ENCODE measurements at regions not wholly inside any gene's neighbourhood (a gene's known extent, or its start where the extent isn't known, plus 50 kb on each side); places are given as distances from the start of the nearest gene placed in this dataset.
A peak's percentile ranks its signal among the peaks of the same experiment; 100 is the strongest.

DNA sequence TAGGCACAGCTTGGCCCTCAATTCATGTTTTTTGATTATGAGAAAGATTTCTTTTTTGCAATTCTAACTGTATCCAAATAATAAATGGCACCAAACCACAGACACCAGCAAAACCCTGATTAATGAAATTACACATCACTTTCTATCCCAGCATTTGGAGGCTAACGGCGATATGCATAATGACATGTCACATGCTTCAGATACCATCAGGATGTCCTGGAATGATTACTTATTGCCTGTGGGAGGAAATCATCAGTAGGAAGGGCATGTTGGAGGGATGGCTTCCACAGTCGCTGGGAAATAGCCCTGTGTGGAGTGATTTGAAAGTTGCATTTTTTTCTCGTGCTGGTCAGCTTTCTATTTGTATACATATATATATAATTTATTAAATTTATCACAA, 121.7 kb downstream of the CMPK2 start:
- DNase-seq (ENCODE audit: low read depth): no peak

DNA sequence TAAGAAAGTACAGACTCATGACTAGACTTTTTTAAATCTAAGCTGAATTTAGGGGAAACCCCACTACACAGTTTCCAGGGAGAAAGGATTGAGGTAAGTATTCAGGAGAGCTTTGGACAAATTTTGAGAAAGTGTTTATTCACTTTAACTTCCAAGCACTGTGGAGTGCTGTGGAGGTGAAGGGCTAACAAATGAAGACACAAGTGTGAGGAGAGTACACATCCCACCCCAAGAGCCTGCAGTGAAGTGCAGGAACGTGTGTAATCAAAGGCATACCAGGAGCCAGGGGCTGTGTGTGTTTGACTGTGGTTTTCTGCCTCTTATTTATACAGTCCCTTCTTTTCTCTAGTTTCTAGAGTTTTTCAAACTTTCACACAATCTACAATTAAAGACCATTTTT, 118.3 kb downstream of the CMPK2 start:
- DNase-seq (ENCODE audit: low read depth): no peak

DNA sequence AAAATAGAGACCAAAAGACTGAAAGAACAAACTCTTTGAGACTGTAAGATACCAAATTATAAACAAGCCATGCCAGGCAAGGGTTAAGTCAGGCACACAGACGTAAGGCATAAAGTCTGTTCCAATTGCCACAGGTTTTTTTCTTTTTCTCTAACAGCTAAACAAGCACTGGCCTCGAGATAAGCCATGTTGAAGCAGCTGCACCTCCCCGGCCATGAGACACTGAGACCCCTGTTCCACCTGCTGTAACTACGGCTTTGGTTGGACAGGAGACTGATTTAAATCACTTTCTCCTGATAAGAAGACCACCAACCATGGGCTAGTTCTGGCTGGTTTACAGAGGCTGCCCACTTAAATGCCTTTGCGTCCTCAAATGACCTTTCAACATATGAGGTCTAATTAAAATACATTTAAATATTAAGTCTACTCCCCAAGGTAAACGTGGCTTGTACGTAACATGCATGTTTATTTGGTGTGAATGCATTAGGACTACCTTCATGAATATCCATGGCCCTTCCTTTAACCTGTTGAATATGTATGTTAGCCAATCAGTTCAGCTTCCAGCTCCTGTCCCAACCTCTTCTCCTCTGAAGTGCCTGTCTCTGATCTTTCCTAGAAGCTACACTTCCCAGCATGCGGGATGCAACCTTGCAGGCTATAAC, 117.2 kb downstream of the CMPK2 start:
- DNase-seq (ENCODE audit: low read depth): no peak

DNA sequence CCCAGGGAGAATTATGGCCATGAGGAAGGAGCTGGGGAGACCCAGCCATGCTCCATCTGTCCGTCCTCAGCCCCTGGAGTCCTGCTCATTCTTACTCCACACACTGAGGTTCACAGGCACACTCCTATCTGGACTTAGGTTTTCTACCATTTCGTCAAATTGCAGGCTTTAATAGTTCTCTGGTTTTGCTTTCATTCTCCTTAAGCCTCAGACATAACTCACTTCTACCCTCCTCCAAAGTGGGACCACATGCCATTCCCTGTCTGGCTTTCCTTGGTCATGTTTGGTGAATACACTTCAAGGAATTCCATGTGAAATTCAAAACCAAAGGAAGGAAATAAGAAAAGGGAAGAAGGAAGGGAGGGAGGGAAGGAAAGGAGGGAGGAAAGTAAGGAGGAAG, 115.7 kb downstream of the CMPK2 start:
- no peak for DNase-seq (ENCODE audit: low read depth)

DNA sequence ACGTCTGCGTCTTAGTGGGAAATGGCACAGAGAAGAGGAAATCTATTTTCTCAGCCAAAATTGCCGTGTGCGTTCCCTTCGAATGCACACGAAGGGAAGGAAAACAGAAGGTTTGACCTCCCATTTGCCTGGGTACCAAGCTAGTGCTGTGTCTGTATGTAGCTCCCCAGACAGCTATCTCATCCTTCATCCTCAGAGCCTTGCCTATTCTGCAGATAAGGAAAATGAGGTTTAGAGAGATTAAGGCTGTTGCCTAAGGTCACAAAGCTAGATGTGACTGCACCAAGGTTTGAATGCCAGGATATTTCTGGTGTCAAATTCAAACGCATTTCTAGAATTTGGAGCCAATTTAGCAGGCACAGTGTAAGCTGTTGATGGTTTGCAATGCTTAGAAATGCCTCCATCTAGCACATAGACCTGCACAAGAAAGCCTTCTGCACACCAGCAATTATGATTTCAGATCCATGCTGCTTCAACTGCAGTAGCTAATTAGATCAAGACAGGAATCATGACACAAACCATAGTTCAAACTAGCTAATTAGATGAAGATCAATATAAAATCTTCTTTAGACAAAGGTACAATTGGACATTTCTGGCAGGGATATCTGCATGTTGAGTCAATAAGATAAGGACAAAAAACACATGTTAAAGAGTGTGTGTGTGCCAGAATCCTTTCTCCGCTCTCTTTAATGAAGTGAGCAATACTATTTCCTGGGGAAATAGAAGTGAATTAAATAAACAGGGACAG, 115.1 kb downstream of the CMPK2 start:
- no peak for DNase-seq (ENCODE audit: low read depth)

DNA sequence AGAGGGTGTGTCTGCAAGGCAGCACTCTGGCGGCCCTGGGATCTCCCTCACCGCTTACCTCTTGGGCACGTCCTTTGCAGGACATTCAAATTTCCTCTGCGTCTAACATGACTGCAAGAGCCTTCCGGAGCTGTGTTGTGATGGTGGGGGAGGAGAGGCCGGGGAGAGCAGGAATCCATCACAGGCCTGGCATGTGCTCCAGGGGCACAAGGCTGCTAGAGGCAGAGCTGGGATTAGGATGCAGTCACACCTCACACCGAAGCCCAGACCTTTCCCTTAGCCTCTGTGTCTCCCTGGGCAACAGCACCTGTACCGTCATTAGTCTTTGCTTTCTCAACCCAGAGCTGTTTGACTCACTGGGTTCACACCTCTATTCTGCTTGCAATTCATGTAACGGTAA, 111.3 kb downstream of the CMPK2 start:
- no peak for DNase-seq (ENCODE audit: low read depth)

DNA sequence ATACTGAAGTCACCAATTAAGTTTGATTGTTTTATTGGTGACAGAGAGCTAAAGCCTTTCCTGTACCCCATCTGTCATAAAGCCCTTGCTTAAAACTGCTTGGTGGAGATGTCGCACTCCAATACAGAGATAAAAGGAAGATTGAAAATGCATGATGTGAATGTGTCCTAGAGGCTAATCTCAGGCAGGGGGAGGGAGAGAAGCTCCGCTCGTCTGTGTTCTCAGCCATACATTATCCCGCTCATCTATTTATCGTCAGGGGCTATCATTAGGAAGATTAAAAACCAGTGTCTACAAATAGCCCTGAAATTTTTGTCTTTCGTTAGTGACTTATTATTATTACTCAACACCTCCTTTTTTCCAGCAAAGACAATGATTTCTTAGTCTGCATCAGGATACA, 110.3 kb downstream of the CMPK2 start:
- DNase-seq (ENCODE audit: low read depth): no peak

DNA sequence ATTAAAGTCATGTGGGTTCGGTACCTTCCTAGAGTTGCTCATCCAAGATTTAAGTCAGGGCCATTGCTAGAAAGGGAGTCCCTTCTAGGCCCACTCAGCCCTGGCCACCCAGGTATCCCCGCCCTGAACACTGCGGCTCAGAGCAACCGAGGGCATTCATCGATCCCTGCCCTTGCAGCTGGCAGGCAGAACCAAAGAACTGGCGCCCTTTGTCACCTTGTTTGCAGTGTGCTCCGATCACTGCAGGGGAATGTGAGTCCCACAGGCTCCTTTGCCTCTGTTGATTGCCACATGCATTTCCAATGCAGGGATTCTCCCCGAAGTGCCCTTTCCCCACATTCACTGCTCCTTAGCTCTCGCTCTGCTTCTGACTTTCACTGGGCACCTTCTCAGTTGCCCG, 108.5 kb downstream of the CMPK2 start:
- DNase-seq (ENCODE audit: low read depth): no peak

DNA sequence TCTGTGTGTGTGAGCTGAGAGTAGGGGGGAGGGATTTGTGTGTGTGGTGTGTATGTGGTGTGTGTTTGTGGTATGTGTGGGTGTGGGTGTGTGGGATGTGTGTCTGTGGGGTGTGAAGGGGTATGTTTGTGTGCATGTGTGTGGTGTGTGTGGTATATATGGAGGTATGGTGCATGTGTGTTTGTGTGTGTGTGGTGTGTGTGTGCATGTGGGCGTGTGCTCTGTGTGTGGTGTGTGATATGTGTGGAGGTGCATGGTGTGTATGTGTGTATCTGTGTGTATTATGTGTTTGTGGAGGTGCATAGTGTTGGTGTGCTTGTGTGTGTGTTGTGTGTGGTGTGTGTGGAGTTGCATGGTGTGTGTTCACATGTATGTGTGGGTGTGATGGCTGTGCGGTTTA, 106.0 kb downstream of the CMPK2 start:
- no peak for DNase-seq (ENCODE audit: low read depth)

DNA sequence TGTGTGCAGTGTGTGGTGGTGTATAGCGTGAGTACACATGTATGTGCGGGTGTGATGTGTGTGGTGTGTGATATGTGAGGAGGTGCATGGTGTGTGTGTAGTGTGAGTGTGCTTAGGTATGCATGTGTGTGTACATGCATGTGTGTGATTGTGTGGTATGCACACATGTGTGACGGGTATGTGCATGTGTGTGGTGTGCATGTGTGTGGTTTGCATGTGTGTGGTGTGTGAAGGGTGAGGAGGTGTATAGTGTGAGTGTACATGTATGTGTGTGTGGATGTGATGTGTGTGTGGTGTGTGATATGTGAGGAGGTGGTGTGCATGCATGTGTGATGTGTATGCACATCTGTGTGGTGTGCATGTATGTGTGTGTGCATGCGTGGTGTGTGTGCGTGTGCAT, 105.6 kb downstream of the CMPK2 start:
- no peak for DNase-seq (ENCODE audit: low read depth)

DNA sequence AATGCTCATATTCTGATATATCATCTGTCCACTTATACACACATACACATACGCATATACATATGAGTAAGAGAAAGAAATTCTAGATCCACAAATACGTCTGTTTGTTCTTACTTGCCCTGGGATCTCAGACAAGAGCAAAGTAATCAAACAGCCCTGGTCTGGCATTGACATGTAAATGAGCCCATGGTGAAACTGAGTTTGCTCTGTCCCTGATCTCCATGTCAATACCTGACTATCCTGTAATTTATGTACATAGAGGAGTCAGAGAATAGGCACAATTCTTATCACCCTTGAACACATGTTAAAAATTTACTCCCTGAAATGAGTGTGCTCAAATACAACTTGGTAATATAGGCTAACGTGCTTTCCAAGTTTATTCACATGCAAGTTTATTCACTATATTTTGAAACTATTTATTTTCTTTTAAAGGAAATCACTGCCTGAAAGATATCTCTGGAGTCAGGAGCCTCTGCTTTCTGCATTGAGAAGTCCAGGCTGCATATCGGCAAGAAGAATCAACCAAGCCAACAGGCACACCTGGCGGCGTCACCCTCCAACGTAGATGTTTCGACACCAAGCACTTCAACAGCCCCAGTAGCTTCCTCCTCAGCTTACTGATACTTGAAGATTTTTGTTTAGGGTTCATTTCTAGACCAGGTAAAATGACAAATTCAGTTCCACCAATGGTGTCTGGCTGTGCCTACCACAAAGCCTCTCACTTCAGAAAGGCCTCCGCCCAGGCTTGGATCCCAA, 100.6 kb downstream of the CMPK2 start:
- DNase-seq (ENCODE audit: low read depth): no peak

DNA sequence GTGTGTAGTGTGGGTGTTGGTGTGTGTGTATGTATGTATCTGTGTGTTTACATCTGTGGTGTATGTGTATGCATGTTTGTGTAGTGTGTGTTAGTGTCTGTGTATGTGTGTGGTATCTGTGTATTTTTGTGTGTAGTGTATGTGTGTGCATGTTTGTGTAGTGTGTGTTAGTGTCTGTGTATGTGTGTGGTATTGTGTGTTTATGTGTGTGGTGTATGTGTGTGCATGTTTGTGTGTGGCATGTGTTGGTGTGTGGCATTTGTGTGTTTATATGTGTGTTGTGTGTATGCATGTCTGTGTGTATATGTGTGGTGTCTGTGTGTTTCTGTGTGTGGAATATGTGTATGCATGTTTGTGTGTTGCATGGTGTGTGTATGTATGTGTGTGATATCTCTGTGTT, 96.4 kb downstream of the CMPK2 start:
- DNase-seq (ENCODE audit: low read depth): no peak

DNA sequence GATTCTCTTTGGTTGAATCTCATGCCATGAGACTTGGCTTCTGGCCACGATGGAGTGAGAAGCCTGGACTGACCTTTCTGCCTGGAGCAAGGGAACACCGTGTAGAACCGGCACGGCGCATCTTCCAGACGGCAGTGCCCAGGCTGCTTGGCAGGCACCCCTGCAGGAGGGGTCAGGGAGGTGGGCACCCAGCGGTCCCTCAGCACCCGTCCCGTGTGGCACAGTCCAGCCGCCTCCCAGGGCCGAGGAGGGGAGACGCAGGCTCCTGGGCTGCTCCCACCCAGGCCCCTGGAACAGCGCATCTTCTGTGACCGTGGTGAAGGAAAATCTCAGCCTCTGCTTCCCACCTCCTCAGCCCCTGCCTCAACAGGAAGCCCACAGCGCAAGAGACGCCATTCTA, 95.7 kb downstream of the CMPK2 start:
- DNase-seq (ENCODE audit: low read depth): no peak

DNA sequence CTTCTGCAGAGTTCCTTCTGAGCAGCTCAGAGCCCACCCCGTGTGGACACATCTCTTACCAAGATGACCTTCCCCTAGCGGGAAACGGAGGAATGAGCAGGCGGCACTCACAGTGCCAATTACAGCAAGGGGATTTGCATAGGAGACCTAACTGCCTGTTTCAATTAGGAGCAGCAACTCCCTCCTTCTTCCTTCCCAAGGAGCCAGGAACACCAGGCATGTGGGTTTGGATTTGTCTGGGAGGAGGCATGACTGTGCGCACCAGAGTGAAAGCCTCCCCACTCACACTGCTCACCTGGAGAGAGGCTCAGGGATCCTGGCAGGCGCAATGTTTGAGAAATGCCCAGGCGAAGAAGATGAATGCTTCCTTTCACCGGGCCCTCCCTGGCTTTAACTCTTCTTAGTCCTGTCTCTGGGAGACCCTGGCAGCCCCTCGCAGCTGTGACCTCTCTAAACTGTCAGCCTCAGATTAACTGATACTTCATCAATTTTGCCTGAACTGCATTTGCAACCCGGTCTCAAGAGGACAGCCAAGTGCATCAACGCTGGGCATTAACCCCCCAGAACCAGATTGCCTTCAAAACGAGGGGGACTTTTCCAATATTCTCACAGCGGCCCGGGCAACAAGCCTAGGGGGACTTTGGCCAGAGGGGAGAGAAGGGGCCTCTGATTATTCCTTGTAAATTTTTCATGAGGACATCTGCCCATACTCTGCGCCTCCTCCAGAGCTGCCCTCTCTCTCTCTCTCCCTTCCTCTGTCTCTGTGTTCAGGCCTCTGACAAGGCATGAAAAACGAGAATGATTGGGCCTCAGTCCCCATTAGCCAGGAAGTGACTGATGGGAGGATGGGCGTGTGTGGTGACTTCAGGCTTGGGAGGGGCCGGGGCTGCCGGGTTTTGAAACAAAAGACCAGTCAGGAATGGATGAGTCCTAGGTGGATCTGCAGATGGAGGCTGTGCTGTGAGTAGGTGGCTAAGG, 93.8 kb downstream of the CMPK2 start:
- DNase-seq (ENCODE audit: low read depth): no peak

DNA sequence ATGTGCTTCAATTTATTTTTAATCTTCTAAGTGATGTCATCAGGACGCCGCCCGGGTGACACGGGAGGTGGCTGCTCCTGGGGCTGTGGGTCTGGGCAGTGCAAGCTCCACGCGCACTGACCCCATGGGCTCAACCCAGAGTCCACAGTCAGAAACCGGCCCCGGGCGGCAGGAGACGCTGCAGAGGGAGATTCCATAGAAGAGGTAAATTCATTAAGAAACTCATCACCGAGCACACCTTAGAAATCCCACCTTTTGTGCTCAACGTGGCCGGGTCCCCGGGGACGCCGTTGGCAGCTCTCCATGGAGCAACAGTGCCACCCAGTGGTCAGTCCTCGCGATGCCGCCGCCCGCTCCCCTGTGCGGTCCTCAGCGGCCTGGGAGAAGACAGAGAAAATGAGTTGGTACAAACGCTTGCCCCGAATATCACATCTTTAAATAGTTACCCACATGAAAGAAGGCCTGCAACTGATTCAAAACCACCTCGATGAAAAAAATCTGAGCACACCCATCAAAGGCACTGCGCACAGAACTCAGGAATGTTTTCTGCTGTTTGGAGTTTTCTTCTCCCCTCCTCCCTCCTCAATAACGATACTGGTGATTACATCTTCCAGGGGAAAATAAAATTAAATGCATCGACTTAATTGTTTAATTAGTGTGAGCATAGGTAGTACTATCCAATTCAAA, 92.6 kb downstream of the CMPK2 start:
- DNase-seq (ENCODE audit: low read depth): peak; percentile 38

DNA sequence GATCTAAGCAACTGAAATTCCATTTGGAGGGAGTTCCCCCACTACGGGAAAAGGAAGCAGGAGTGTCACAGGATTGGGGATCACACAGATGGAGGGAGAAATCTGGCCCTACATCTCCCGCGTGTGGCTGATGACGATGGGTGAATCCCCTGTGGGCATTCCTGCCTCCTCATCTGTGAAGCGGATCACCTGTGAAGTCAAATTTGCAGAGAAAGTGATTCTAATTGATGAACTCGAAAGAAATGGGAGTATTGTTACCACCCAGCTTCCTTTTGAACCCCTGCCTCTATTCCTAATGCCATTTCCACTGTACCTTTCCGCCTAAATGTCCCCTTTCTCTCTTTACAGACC, 92.0 kb downstream of the CMPK2 start:
- DNase-seq (ENCODE audit: low read depth): no peak

DNA sequence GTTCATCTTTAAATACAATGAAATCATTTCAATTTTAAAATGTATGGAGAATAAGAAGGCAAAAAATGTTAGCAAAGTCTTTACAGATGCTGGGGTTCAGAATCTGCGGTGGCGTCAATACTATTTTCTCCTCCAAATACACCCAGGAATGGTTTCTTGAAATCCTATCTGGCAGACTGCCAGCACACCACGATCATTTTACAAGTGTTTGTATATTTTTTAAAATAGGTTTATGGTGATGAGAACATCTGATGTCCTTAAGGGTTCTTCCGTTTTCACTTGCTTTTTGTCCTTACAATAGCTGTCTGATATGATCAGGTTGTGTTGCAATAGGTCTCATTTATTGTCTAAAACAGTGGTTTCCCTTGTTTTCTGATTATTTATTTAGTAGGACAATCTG, 89.6 kb downstream of the CMPK2 start:
- no peak for DNase-seq (ENCODE audit: low read depth)

DNA sequence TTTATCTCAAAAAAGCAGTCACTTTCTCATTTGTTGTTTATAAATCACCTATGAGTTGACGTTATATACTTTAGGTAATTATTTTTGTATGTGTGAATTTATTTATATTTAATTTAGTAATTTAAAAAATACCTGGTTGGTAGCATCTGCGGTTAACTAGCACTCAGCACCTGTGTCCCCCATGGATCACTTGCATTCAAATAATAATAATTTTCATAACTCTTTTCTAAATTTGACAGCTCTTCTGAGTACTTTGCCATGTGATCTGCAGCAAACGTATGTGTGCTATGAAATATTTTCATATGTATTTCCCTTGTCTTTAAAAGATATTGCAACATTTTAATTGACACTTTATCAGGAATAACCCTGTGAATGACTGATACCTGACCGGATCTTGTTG, 88.1 kb downstream of the CMPK2 start:
- no peak for DNase-seq (ENCODE audit: low read depth)

DNA sequence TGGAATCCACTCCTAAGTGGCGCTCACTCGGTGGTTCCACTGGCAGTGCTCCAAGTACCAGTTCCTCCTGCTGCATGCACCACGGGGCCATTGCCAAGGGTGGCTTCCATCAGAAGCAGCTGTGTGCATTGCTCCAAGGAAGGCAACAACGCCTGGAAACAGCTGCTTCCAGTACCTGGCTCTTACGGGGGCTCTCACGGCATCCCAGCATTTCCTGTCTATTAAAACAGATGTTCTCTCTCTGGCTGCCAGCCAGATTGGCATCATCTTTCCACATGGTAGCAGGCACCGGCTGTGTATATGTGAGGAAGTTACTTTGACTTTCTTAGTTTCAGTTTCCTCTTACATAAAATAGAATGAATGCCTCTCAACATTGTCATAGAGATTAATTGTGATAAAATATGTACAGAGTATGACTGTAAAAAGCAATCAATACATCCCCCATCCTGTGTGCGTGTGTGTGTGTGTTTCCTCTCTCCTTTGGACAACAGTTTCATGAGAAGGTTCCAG, 84.9 kb downstream of the CMPK2 start:
- DNase-seq (ENCODE audit: low read depth): no peak

DNA sequence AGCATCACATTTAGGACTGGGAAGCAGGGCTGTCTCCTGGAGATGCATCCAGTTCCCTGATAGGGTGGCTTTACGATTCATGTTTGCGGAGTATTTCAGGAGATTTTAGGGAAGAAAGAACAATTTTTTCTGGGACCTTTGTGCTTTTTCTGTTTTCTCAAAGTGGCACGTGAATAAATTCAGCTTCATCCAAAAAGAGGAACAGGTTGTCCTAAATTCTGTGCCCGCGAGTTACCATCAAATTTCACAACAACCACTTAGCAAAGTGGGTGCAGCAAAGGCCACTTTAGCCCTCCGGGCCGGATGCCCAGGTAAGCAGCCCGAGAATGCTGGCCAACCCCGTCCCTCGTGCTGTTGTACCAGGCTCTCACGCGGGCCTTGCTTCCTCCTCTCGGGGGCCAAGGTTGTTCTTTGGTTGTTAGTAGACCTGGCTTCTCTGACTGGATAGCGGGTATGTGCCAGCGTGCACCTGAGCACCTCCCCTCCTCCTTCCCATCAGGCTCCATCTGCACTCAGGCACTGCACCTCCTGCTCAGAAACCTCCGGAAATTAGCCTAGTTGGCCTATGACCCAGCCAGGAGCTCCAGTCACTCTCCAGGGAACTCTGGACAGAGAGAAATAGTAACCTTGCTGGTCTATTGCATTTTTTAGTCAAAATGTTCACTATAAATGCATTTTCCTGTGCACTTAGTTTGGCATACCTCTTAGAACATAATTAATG, 83.0 kb downstream of the CMPK2 start:
- no peak for DNase-seq (ENCODE audit: low read depth)

DNA sequence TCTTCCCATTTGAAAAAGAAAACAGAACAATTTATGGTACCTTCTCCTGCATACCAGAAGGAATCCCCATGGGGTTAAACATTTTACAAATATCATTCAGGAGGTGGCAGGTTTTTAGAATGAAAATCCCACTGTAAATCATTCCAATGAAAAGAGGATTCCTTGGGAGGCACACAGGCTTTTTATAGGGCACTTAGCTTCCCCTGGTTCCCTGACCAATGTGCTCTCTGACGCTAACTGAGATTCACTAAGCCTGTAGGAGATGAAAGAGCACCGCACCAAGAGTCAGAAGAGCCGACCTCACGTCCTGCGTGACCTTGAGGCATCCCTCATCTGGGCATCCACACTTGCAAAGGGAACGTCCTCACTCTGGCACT, 82.5 kb downstream of the CMPK2 start:
- DNase-seq (ENCODE audit: low read depth): no peak
